ENCODE measurements at regions not wholly inside any gene's neighbourhood (a gene's known extent, or its start where the extent isn't known, plus 50 kb on each side); places are given as distances from the start of the nearest gene placed in this dataset.

DNA sequence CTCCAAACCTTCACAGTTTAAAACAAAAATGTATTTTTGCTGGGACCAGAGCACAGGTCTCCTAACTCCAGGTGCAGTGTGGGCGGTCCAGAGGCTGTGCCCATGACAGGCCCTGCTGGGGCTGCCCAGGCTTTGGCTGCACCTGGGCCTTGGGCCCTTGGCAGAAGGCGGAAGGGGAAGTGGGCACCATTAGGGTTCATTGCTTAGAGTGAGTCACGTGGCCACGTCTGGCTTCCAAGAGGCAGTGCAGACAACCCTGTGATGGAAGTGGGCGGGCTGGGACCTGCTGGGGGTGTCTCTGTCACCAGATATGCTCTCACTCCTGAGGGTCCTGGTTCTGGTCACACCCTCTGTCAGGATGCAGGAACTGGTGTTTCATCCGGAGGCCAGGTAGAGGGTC lies 302.2 kb downstream of the QKI start:
- TF ChIP-seq ZFX (IDR thresholded peaks at IDR 0.05) (no peak), YY1 (IDR thresholded peaks at IDR 0.05; ENCODE audit: extremely low read depth, insufficient replicate concordance, low read depth, low read length) (no peak), POLR2AphosphoS5 (IDR thresholded peaks at IDR 0.05; ENCODE audit: low read depth, low read length) (no peak), ZNF274 (IDR thresholded peaks at IDR 0.05; ENCODE audit: low read depth, low read length) (no peak), TCF7L2 (IDR thresholded peaks at IDR 0.05; ENCODE audit: borderline replicate concordance, extremely low read depth, insufficient read depth, insufficient read length) (no peak), EZH2 (IDR thresholded peaks at IDR 0.05) (no peak), EZH2phosphoT487 (IDR thresholded peaks at IDR 0.05; ENCODE audit: borderline replicate concordance) (no peak), RAD21 (IDR thresholded peaks at IDR 0.05; ENCODE audit: low read depth) (no peak), SP1 (IDR thresholded peaks at IDR 0.05; ENCODE audit: low read depth) (no peak), JUND (IDR thresholded peaks at IDR 0.05) (no peak), POLR2A (IDR thresholded peaks at IDR 0.05; ENCODE audit: borderline replicate concordance, extremely low read depth, insufficient read depth, insufficient read length) (no peak)
- TF ChIP-seq, protein P1, sequence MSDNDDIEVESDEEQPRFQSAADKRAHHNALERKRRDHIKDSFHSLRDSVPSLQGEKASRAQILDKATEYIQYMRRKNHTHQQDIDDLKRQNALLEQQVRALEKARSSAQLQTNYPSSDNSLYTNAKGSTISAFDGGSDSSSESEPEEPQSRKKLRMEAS (IDR thresholded peaks at IDR 0.05), result no peak
- TF ChIP-seq, protein P2, sequence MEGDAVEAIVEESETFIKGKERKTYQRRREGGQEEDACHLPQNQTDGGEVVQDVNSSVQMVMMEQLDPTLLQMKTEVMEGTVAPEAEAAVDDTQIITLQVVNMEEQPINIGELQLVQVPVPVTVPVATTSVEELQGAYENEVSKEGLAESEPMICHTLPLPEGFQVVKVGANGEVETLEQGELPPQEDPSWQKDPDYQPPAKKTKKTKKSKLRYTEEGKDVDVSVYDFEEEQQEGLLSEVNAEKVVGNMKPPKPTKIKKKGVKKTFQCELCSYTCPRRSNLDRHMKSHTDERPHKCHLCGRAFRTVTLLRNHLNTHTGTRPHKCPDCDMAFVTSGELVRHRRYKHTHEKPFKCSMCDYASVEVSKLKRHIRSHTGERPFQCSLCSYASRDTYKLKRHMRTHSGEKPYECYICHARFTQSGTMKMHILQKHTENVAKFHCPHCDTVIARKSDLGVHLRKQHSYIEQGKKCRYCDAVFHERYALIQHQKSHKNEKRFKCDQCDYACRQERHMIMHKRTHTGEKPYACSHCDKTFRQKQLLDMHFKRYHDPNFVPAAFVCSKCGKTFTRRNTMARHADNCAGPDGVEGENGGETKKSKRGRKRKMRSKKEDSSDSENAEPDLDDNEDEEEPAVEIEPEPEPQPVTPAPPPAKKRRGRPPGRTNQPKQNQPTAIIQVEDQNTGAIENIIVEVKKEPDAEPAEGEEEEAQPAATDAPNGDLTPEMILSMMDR (IDR thresholded peaks at IDR 0.05 in 2 of 3, conservative IDR thresholded peaks at IDR 0.05 in 1 of 3; ENCODE audit: borderline replicate concordance in 1 of 3, insufficient read depth in 1 of 3, low read depth in 2 of 3, low read length in 2 of 3), result no peak
